Embryonic facial prominence (tissue), 1 donor: ENCODE measurements at regions not wholly inside any gene's neighbourhood (a gene's known extent, or its start where the extent isn't known, plus 50 kb on each side); places are given as distances from the start of the nearest gene placed in this dataset.

ENCODE experiments used
- DNase-seq: peaks from one replicate; pipeline ENCODE4 v3.0.0-alpha.2; 2016; ENCODE audit errors: extremely low spot score

DNA sequence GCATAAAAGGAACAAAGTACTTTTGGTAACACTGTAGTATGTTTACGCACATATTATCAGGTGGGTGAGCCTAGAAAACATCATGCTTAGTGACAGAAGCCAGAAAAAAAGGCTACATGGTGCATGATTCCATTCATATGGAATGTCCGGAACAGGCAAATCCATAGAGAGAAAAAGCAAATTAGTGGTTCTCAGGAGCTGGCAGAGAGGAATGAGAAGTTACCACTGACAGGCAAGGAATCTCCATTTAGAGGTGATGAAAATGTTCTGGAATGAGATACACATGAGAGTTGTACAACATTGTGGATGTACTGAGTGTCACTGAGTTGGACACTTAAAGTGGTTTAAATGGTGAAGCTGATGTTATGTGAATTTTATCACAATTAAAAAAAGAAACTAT, 976.9 kb downstream of the NLGN4Y start:
- DNase-seq = no peak

GRCh38 chrY:15510288-15510687, 986.0 kb downstream of the NLGN4Y start:
- DNase-seq = no peak

- no peak for DNase-seq
Measured at GRCh38 chrY:15510984-15511650, 986.8 kb downstream of the NLGN4Y start.

DNA sequence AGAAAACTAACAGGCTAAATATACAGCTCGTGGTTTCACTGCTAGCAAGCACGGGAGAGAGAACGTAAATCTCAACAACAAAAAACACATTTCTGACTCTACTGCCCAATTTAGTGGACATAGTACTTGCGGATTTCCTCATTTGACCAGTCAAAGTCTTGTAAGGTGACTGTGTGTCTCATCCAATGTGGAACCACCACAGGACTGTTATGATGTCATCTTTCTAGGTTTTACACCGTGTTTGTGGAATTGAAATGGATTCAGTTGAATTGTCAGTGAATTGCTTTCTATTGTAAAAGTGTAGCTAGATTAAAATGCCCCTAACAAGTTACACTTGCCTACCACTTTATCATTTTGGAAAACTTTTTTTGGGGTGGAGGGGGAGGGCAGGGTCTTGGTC, 1010.8 kb downstream of the NLGN4Y start:
- DNase-seq = no peak

DNA sequence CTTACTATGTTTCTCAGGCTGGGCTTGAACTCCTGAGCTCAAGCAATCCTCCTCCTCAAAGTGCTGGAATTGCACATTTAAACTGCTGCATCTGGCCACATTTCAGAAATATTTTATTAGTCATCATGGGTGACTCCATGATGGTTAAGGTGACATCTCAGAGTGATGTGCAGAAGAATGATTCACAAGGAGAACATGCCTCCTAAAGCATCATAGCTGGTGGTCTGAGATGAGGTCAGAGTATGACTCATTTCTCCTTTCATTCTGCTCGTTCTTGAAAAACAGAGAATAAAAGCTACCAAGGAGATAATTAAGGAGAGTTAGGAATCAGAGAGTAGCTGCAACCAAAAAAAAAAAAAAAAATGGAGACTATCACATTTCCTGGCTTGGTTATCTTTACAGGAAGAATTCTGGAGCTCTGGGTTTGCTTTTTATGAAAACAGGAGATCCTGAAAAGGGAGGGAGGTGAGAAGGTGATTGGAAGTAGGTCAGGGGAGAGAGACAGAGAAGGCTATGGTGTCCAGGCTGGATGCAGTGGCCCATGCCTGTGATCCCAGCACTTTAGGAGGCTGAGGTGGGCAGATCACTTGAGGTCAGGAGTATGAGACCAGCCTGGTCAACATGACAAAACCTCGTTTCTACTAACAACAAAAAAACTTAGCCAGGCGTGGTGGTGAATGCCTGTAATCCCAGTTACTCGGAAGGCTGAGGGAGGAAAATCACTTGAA, 1011.6 kb downstream of the NLGN4Y start:
- DNase-seq = no peak

DNA sequence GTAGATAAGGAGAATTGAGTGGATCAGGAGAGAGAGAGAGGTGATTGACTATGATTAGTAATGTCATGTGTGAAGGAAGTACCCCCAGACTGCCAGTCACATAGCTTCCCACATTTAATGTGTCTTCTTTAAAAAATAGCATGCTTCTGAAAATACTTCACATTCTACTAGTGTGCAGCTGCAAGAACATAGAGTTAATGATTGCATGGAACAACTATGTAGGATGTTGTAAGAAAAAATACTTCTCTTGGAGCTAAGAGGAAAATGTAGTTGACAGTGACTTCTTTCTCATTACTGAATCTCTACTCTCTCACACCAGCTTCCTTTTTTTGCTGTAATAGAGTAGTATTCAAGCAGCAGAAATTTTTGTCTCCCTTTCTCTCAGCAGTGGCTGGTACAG, 1016.2 kb downstream of the NLGN4Y start:
- DNase-seq = no peak

DNA sequence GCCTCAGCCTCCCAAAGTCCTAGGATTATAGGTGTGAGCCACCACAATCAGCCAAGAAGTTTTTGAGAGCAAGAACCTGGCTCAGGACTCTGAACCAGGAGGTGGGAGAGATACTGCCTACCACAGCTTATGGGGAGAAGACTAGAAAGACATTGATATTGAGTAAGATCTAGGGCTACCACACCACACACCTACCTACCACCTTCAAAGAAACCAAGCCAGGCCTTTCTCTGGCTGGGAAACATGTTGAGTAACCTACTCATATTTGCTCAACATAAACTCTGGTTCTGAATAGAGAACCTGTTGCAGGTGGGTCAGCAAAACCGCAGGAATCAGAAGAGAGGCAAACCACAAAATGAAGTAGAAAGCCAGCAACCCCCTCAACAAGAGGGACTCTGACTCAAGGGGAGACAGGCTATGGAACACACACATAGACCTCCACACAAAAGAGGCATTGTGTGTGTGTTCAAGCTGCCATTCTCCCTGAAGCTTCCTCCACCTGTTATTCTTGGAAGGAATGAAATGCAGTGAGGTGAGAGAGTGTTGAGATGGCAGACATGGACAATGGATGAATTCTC, 1021.9 kb downstream of the NLGN4Y start:
- no peak for DNase-seq

DNA sequence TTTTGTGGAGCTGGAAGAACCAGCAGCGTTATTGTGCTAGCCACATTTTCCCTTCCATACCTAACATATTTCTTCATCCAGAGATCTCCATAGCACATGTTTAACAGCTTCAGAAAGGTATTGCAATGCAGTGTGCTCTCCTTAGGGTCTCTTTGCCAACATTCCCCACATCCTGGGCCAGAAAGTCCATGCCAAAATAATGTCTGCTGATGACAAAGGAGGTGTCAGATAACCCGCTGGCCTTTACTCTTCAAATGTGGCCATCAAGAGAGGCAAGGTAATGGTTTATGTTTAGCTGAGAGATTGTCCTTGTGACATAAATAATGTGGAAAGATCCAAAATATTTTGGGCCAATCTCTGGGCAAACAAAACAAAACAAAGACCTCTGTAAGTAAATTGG, 1027.7 kb downstream of the NLGN4Y start:
- DNase-seq = no peak

DNA sequence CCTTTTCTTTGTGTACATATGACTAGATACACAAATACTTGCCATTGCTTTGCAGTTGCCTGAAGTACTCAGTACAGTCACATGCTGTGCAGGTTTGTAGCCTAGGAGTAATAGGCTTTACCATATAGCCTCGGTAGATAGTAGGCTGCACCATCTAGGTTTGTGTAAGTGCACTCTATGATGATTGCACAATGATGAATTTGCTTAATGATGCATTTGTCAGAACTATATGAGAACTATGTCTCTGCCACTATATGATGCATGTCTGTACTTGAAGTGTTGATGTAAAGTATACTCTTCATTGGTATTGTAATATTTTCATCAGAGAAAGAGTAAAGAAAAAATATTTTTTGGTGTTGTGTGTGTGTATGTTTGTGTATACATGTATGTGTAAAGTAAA, 1030.7 kb downstream of the NLGN4Y start:
- DNase-seq = no peak

- DNase-seq = no peak
Measured at GRCh38 chrY:15559169-15559568, 1034.8 kb downstream of the NLGN4Y start.

DNA sequence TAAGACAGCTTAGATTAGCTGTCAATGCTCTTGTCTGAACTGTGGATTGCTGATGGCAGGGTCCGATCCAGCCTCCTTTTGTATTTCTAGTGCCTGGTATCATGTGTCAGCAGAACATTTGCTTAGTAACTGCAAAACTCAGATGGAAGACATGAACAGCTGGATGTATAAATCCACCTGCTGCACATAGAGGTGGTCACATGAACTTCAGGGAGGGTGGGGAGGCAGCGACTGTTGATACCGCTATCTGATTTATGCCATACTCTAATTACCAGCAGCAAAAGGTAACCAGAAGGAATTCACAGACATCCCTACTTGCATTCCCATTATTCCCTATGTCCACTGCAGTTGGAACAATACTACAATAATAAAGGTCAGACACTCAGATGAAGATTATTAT, 1036.5 kb downstream of the NLGN4Y start:
- DNase-seq = no peak

DNA sequence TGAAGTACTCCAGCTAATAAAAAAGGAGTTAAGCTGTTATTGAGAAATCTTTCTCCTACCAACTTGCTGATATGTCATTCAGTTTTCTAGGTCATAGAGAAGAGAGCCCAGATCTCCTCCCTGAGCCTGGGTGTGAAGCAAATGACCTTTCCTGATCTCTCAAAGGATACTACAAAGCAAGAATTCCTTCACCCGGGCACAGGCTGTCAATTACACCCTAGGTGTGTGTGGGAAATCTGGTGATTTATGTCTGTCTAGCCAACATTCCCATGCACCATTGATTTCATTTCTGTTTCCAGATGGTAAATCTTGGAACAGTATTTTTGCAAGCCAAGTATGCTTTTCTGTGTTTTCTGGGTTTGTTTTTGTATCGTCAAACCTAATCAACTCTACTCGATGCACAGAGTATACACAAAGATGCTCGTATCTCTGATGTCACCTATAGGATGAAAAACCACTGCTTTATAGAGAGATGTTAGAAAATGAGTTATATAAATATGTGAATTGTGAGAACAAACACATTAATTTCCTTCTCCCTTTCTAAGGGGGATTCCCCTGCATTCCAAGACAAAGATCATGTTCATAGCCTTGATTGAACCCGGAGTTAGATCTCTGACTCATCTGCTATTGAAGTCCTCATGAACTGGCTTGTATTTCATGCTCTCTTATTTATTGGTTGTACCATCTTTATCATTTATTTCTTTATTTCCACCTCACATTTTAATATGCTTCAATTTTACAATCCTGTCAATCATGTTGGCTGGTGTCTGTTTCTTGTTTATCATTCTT, 1037.4 kb downstream of the NLGN4Y start:
- DNase-seq = no peak

DNA sequence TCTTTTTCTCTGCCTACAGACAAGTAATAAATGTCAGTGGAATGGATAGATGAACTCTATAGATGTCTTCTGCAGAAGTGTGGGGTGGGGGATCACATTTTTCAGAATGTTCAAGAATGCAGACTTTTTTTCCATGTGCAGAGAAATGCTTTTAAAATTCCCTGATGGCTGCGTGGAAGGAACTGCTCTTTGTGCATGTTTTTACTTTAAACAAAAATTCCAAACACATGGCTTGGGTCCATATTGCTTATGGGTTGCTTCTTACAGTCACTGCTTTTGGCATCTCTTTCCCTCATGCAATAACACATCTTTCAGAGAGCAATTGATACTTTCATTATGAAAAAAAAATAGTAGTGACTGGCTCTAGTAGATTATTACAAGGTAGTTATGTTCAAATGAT, 1053.6 kb downstream of the NLGN4Y start:
- no peak for DNase-seq

- DNase-seq = no peak
Measured at GRCh38 chrY:15578761-15579160, 1054.4 kb downstream of the NLGN4Y start.

DNA sequence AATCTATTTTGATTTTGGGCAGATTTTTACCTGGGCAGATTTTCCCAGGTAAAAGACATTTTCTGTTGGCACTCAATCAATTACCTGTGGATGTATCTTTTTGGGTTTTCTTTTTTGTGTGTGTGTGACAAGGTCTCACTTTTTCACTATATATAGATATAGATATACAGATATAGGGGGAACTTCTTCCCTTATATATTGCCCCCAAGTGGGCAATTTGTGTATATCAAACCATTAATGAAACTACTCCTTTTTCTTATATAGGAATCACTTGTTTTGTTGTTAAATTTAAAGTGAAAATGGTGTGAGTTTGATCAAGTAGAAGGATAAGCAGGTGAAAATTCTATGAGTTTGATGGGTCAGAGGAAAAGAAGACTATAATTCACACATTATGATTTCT, 1054.9 kb downstream of the NLGN4Y start:
- DNase-seq = no peak

GRCh38 chrY:15583111-15583510, 1058.8 kb downstream of the NLGN4Y start:
- DNase-seq = no peak

DNA sequence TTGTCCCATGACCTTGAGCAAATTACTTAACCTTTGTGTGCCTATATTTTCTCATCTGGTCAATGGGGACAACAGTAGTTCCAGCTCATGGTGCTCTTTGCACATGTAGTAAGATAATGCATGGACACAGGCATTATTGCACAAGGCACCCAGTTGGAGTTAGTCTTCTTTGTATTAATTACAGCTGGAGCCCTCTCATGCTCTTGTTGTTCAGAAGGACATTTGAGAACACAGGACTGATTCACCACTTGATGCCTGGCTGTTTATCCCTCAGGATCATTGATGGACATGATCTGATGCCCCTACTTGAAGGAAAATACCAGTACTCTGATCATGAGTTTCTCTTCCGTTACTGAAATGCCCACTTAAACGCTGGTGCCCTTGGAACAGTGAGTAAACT, 1068.6 kb downstream of the NLGN4Y start:
- no peak for DNase-seq

- no peak for DNase-seq
Measured at GRCh38 chrY:15593476-15594160, 1069.3 kb downstream of the NLGN4Y start.

DNA sequence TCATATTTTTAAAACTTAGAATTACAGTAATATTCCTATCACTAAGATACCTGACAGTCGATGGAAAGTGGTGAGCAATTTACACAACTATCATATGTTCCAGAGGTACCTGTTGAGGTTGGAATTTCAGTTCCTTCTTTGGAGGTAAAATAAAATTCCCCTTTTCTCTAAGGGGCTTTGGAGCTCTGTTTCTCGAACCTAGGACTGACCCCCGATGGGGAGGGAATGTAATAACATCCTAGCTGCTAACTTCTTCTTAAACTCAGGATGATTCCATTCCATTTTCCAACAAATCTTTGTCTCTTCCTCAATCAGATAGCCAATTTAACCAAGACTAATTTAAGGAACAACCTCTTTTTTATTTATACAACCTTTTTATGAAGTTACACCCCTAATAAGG, 1069.8 kb downstream of the NLGN4Y start:
- no peak for DNase-seq

GRCh38 chrY:15600565-15600964, 1076.2 kb downstream of the NLGN4Y start:
- DNase-seq = no peak

DNA sequence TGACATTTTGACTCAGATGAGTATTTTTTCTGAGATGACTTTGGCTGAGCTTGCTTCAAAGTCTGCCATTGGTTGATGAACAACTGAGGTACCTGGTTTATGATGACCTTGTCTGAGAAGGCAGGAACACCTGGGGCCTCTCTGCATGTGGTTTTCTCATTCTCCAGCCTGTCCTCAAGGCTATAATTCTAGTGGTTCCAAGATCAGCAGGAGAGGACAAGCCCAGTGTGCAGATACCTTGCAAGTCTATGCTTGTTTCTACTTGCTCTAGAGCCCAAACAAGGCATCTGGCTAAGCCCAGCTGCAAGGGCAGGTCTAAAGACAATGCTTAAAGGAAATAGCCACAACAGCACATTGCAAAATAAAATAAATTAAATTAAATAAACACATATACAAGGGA, 1100.0 kb downstream of the NLGN4Y start:
- no peak for DNase-seq

GRCh38 chrY:15624928-15625327, 1100.6 kb downstream of the NLGN4Y start:
- DNase-seq = no peak
